Trophoblast cell (in vitro differentiated cells and primary cell): ENCODE measurements at regions not wholly inside any gene's neighbourhood (a gene's known extent, or its start where the extent isn't known, plus 50 kb on each side); places are given as distances from the start of the nearest gene placed in this dataset.

ENCODE experiments used
- DNase-seq, 2 donors: peaks; one replicate each; pipeline ENCODE4 v3.0.0-alpha.2; 2016
- H2AFZ ChIP-seq: 2 replicates; pipeline ENCODE4 v1.6.1; 2013; ENCODE audit warnings: low read length, moderate library complexity, mild to moderate bottlenecking; ENCODE audit not compliant: insufficient read depth, poor library complexity
- H2AK5ac ChIP-seq: 2 replicates; pipeline ENCODE4 v1.6.1; 2013; ENCODE audit warnings: mild to moderate bottlenecking, low read length
- H2BK120ac ChIP-seq: 2 replicates; pipeline ENCODE4 v1.6.1; 2013; ENCODE audit warnings: low read length, mild to moderate bottlenecking, moderate library complexity; ENCODE audit not compliant: insufficient read depth, poor library complexity
- H2BK12ac ChIP-seq: 2 replicates; pipeline ENCODE4 v1.6.1; 2013; ENCODE audit warnings: mild to moderate bottlenecking, low read length, moderate library complexity
- H2BK5ac ChIP-seq: 2 replicates; pipeline ENCODE4 v1.6.1; 2013; ENCODE audit warnings: low read length, low read depth, moderate library complexity, mild to moderate bottlenecking; ENCODE audit not compliant: poor library complexity
- H3K14ac ChIP-seq: 2 replicates; pipeline ENCODE4 v1.6.1; 2013; ENCODE audit warnings: mild to moderate bottlenecking, low read length
- H3K18ac ChIP-seq: 2 replicates; pipeline ENCODE4 v1.6.1; 2013; ENCODE audit warnings: mild to moderate bottlenecking, low read length
- H3K23ac ChIP-seq: 2 replicates; pipeline ENCODE4 v1.6.1; 2013; ENCODE audit warnings: low read length
- H3K27ac ChIP-seq: 2 replicates; pipeline ENCODE4 v1.5.1; 2013; ENCODE audit warnings: low read depth, mild to moderate bottlenecking, inconsistent platforms, low read length, moderate library complexity
- H3K27me3 ChIP-seq: 2 replicates; pipeline ENCODE4 v1.6.1; 2013; ENCODE audit warnings: inconsistent platforms, mild to moderate bottlenecking, low read length, moderate library complexity; ENCODE audit not compliant: insufficient read depth
- H3K36me3 ChIP-seq, 2 experiments: 1 replicate in 1 of 2; 2 replicates in 1 of 2; pipeline ENCODE4 v1.6.1; 2013; ENCODE audit warnings: low read length in 2 of 2, mild to moderate bottlenecking in 2 of 2, moderate library complexity in 1 of 2; ENCODE audit not compliant: insufficient read depth in 2 of 2, control insufficient read depth in 1 of 2
- H3K4ac ChIP-seq: 2 replicates; pipeline ENCODE4 v1.6.1; 2013; ENCODE audit warnings: low read depth, mild to moderate bottlenecking, low read length, moderate library complexity
- H3K4me1 ChIP-seq, 2 experiments: 1 replicate in 1 of 2; 2 replicates in 1 of 2; pipeline ENCODE4 v1.6.1; 2013; ENCODE audit warnings: low read length in 2 of 2, mild to moderate bottlenecking in 2 of 2, moderate library complexity in 1 of 2; ENCODE audit not compliant: insufficient read depth in 2 of 2, control insufficient read depth in 1 of 2
- H3K4me2 ChIP-seq: 2 replicates; pipeline ENCODE4 v1.6.1; 2013; ENCODE audit warnings: inconsistent platforms, mild to moderate bottlenecking, low read length, moderate library complexity
- H3K4me3 ChIP-seq: 2 replicates; pipeline ENCODE4 v1.5.1; 2013; ENCODE audit warnings: mild to moderate bottlenecking, low read depth, low read length, inconsistent platforms
- H3K79me1 ChIP-seq: one replicate; pipeline ENCODE4 v1.6.1; 2013; ENCODE audit warnings: low read length
- H3K79me2 ChIP-seq: 2 replicates; pipeline ENCODE4 v1.6.1; 2013; ENCODE audit warnings: low read length, mild to moderate bottlenecking; ENCODE audit not compliant: control insufficient read depth, insufficient read depth, poor library complexity
- H3K9ac ChIP-seq: 2 replicates; pipeline ENCODE4 v1.6.1; 2013; ENCODE audit warnings: mild to moderate bottlenecking, low read length
- H3K9me3 ChIP-seq: 2 replicates; pipeline ENCODE4 v1.6.1; 2013; ENCODE audit warnings: low read depth, mild to moderate bottlenecking, control low read depth, inconsistent platforms, low read length; ENCODE audit not compliant: insufficient read depth
- H4K12ac ChIP-seq: 2 replicates; pipeline ENCODE4 v1.6.1; 2013; ENCODE audit warnings: low read depth, mild to moderate bottlenecking, low read length, moderate library complexity
- H4K8ac ChIP-seq: 2 replicates; pipeline ENCODE4 v1.6.1; 2013; ENCODE audit warnings: low read depth, mild to moderate bottlenecking, low read length, moderate library complexity
- H4K91ac ChIP-seq: one replicate; pipeline ENCODE4 v1.6.1; 2013; ENCODE audit warnings: low read depth, mild to moderate bottlenecking, low read length, moderate library complexity
- WGBS: extraction: QIAGEN DNeasy Blood & Tissue Kit; methylation state at CpG from one replicate; pipeline ENCODE4 v1.1.7; 2013; ENCODE audit warnings: missing lambda C conversion rate; ENCODE audit not compliant: insufficient read length, insufficient coverage; ENCODE audit errors: extremely low coverage; 5-methylcytosine and 5-hydroxymethylcytosine counted together

- no peak overlapping the region for H4K91ac ChIP-seq
- H3K36me3 ChIP-seq = no peaks in the 10 kb centered on the region
- no peaks in the 10 kb centered on the region for H3K27me3 ChIP-seq
- H3K9ac ChIP-seq = no peak overlapping the region
- H3K4me3 ChIP-seq = no peak overlapping the region
- no peak overlapping the region for H3K27ac ChIP-seq
- no peak overlapping the region for H3K18ac ChIP-seq
- no peak overlapping the region for H2BK5ac ChIP-seq
- no peaks in the 10 kb centered on the region for H3K79me2 ChIP-seq
- H3K79me1 ChIP-seq = no peaks in the 10 kb centered on the region
- H3K23ac ChIP-seq = no peak overlapping the region
- no peak overlapping the region for H2AFZ ChIP-seq
- H2AK5ac ChIP-seq = no peak overlapping the region
- no peak overlapping the region for H3K4me2 ChIP-seq
- WGBS = no CpG with 5 or more reads among the region's 7 CpGs
- no peaks in the 10 kb centered on the region for H3K4me1 ChIP-seq
- no peak overlapping the region for H2BK120ac ChIP-seq
- no peak overlapping the region for H4K12ac ChIP-seq
- H3K14ac ChIP-seq = no peak overlapping the region
- no peaks in the 10 kb centered on the region for H3K9me3 ChIP-seq
- H4K8ac ChIP-seq = no peak overlapping the region
- no peak overlapping the region for H3K4ac ChIP-seq
- no peak for DNase-seq
- no peak overlapping the region for H2BK12ac ChIP-seq
Observed at GRCh38 chr13:85608255-85608829, 190.9 kb downstream of the SLITRK6 start.

GRCh38 chr13:85603735-85604134, 195.5 kb downstream of the SLITRK6 start:
- Histone ChIP-seq H3K9me3 (no peaks in the 10 kb centered on the region), H3K18ac (no peak overlapping the region), H3K27ac (no peak overlapping the region), H4K12ac (no peak overlapping the region), H3K23ac (no peak overlapping the region), H2AFZ (no peak overlapping the region), H2BK120ac (no peak overlapping the region), H4K91ac (no peak overlapping the region), H3K9ac (no peak overlapping the region), H2BK5ac (no peak overlapping the region), H3K79me1 (no peaks in the 10 kb centered on the region), H3K27me3 (no peaks in the 10 kb centered on the region), H3K4me3 (no peak overlapping the region), H3K4me1 (no peaks in the 10 kb centered on the region), H3K36me3 (no peaks in the 10 kb centered on the region), H2AK5ac (no peak overlapping the region), H3K79me2 (no peaks in the 10 kb centered on the region), H3K4ac (no peak overlapping the region), H3K14ac (no peak overlapping the region), H4K8ac (no peak overlapping the region), H3K4me2 (no peak overlapping the region), H2BK12ac (no peak overlapping the region)
- no CpG with 5 or more reads among the region's 1 CpG for WGBS
- no peak for DNase-seq

- Histone ChIP-seq H4K91ac (no peak overlapping the region), H3K14ac (no peak overlapping the region), H3K9ac (no peak overlapping the region), H4K8ac (no peak overlapping the region), H3K79me2 (no peaks in the 10 kb centered on the region), H2BK12ac (no peak overlapping the region), H3K18ac (no peak overlapping the region), H2AFZ (no peak overlapping the region), H3K27me3 (no peaks in the 10 kb centered on the region), H3K79me1 (no peaks in the 10 kb centered on the region), H3K4me2 (no peak overlapping the region), H2AK5ac (no peak overlapping the region), H3K4me3 (no peak overlapping the region), H4K12ac (no peak overlapping the region), H3K36me3 (no peaks in the 10 kb centered on the region), H2BK120ac (no peak overlapping the region), H3K4me1 (no peaks in the 10 kb centered on the region), H3K27ac (no peak overlapping the region), H3K23ac (no peak overlapping the region), H2BK5ac (no peak overlapping the region), H3K4ac (no peak overlapping the region), H3K9me3 (no peaks in the 10 kb centered on the region)
- no peak for DNase-seq
- WGBS = no CpG with 5 or more reads among the region's 2 CpGs
Observed at GRCh38 chr13:85601526-85601925, 197.7 kb downstream of the SLITRK6 start.

- H4K12ac ChIP-seq = no peak overlapping the region
- H3K23ac ChIP-seq = no peak overlapping the region
- no peak overlapping the region for H3K4me3 ChIP-seq
- no peak overlapping the region for H4K91ac ChIP-seq
- DNase-seq = no peak
- peaks cover 0 to 2% of the 10 kb centered on the region in 2 experiments for H3K36me3 ChIP-seq
- WGBS = no CpG with 5 or more reads among the region's 4 CpGs
- no peak overlapping the region for H3K18ac ChIP-seq
- H2BK5ac ChIP-seq = no peak overlapping the region
- H3K4ac ChIP-seq = no peak overlapping the region
- H4K8ac ChIP-seq = no peak overlapping the region
- H2AFZ ChIP-seq = no peak overlapping the region
- no peaks in the 10 kb centered on the region for H3K9me3 ChIP-seq
- no peaks in the 10 kb centered on the region for H3K79me2 ChIP-seq
- H3K27me3 ChIP-seq = no peaks in the 10 kb centered on the region
- no peaks in the 10 kb centered on the region for H3K4me1 ChIP-seq
- H2BK120ac ChIP-seq = no peak overlapping the region
- no peak overlapping the region for H3K4me2 ChIP-seq
- H3K27ac ChIP-seq = no peak overlapping the region
- no peak overlapping the region for H2BK12ac ChIP-seq
- no peaks in the 10 kb centered on the region for H3K79me1 ChIP-seq
- H3K14ac ChIP-seq = no peak overlapping the region
- H2AK5ac ChIP-seq = no peak overlapping the region
- H3K9ac ChIP-seq = no peak overlapping the region
Observed at GRCh38 chr13:85597790-85598500, 201.3 kb downstream of the SLITRK6 start.
